Liver (tissue), 8 donors: ENCODE measurements at regions not wholly inside any gene's neighbourhood (a gene's known extent, or its start where the extent isn't known, plus 50 kb on each side); places are given as distances from the start of the nearest gene placed in this dataset.

ENCODE experiments used
- DNase-seq: peaks from one replicate; pipeline ENCODE4 v3.0.0-alpha.2; 2017; ENCODE audit warnings: low spot score
- H3K27ac ChIP-seq, 2 donors: one replicate each; pipeline ENCODE4 v1.7.0; 2013; ENCODE audit warnings: inconsistent platforms in 2 of 2, low read length in 2 of 2, control low read depth in 1 of 2, low read depth in 1 of 2, mild to moderate bottlenecking in 1 of 2
- H3K27me3 ChIP-seq, 4 donors: one replicate each; pipeline versions ENCODE4 v1.6.1 to v1.7.0; 2013; ENCODE audit warnings: low read length in 3 of 4, inconsistent platforms in 1 of 4, mild to moderate bottlenecking in 1 of 4, moderate library complexity in 1 of 4; ENCODE audit not compliant: control insufficient read depth in 4 of 4, insufficient read depth in 4 of 4
- H3K36me3 ChIP-seq, 4 donors: one replicate each; pipeline versions ENCODE4 v1.6.1 to v1.7.0; 2013; ENCODE audit warnings: low read length in 3 of 4, mild to moderate bottlenecking in 3 of 4, low read depth in 1 of 4, moderate library complexity in 1 of 4; ENCODE audit not compliant: control insufficient read depth in 4 of 4, insufficient read depth in 3 of 4
- H3K4me1 ChIP-seq, 4 donors: one replicate each; pipeline versions ENCODE4 v1.6.1 to v1.7.0; 2013; ENCODE audit warnings: low read length in 3 of 4, mild to moderate bottlenecking in 3 of 4, moderate library complexity in 1 of 4; ENCODE audit not compliant: control insufficient read depth in 4 of 4, insufficient read depth in 4 of 4
- H3K4me3 ChIP-seq, 3 donors: one replicate each; pipeline versions ENCODE4 v1.6.1 to v1.7.0; 2013; ENCODE audit warnings: low read length in 3 of 3, control low read depth in 1 of 3, low read depth in 1 of 3, mild to moderate bottlenecking in 1 of 3
- H3K9ac ChIP-seq, 2 donors: one replicate each; pipeline ENCODE4 v1.7.0; 2013; ENCODE audit warnings: low read length in 2 of 2, mild to moderate bottlenecking in 2 of 2, moderate library complexity in 2 of 2, control low read depth in 1 of 2, low read depth in 1 of 2
- H3K9me3 ChIP-seq, 4 donors: one replicate each; pipeline versions ENCODE4 v1.6.1 to v1.7.0; 2013; ENCODE audit warnings: low read length in 3 of 4; ENCODE audit not compliant: control insufficient read depth in 4 of 4
- ATF3 ChIP-seq: IDR thresholded peaks from 2 replicates; pipeline ENCODE4 v1.6.1; 2016; ENCODE audit warnings: antibody characterized with exemption
- EGR1 ChIP-seq, 2 donors: IDR thresholded peaks; 2 replicates each; pipeline ENCODE4 v1.6.1; 2016 to 2018; ENCODE audit warnings: antibody characterized with exemption in 2 of 2, low read depth in 2 of 2
- FOXA1 ChIP-seq: IDR thresholded peaks from 2 replicates; pipeline ENCODE4 v1.6.1; 2016; ENCODE audit warnings: antibody characterized with exemption
- FOXA2 ChIP-seq: IDR thresholded peaks from 2 replicates; pipeline ENCODE4 v1.6.1; 2016; ENCODE audit warnings: antibody characterized with exemption
- GABPA ChIP-seq, 2 donors: IDR thresholded peaks in 1 of 2; conservative IDR thresholded peaks in 1 of 2; 2 replicates each; pipeline ENCODE4 v1.6.1; 2016; ENCODE audit warnings: antibody characterized with exemption in 2 of 2, mild to moderate bottlenecking in 1 of 2, moderate library complexity in 1 of 2
- HNF4A ChIP-seq, 2 donors: conservative IDR thresholded peaks; 2 replicates each; pipeline ENCODE4 v1.6.1; 2016; ENCODE audit warnings: antibody characterized with exemption in 2 of 2, mild to moderate bottlenecking in 2 of 2
- HNF4G ChIP-seq: IDR thresholded peaks from 2 replicates; pipeline ENCODE4 v1.6.1; 2016; ENCODE audit warnings: antibody characterized with exemption
- JUND ChIP-seq, 2 donors: IDR thresholded peaks; 2 replicates each; pipeline ENCODE4 v1.6.1; 2016; ENCODE audit warnings: antibody characterized with exemption in 2 of 2
- NR2F2 ChIP-seq: IDR thresholded peaks from 2 replicates; pipeline ENCODE4 v1.6.1; 2016; ENCODE audit warnings: antibody characterized with exemption
- RAD21 ChIP-seq, 2 donors: IDR thresholded peaks; 2 replicates each; pipeline ENCODE4 v1.6.1; 2016; ENCODE audit warnings: antibody characterized with exemption in 2 of 2, mild to moderate bottlenecking in 2 of 2
- REST ChIP-seq: IDR thresholded peaks from 2 replicates; pipeline ENCODE4 v1.6.1; 2016; ENCODE audit warnings: antibody characterized with exemption, mild to moderate bottlenecking
- RXRA ChIP-seq, 2 donors: IDR thresholded peaks; 2 replicates each; pipeline ENCODE4 v1.6.1; 2017 to 2018; ENCODE audit warnings: antibody characterized with exemption in 2 of 2, mild to moderate bottlenecking in 1 of 2
- SP1 ChIP-seq: IDR thresholded peaks from 2 replicates; pipeline ENCODE4 v1.6.1; 2018; ENCODE audit warnings: antibody characterized with exemption, mild to moderate bottlenecking
- TAF1 ChIP-seq: conservative IDR thresholded peaks from 2 replicates; pipeline ENCODE4 v1.6.1; 2016; ENCODE audit warnings: antibody characterized with exemption, mild to moderate bottlenecking
- YY1 ChIP-seq: IDR thresholded peaks from 2 replicates; pipeline ENCODE4 v1.6.1; 2016; ENCODE audit warnings: antibody characterized with exemption, mild to moderate bottlenecking
- ZBTB33 ChIP-seq: IDR thresholded peaks from 2 replicates; pipeline ENCODE4 v1.6.1; 2016; ENCODE audit warnings: antibody characterized with exemption
- WGBS: extraction: QIAGEN DNeasy Blood & Tissue Kit; methylation state at CpG from one replicate; pipeline ENCODE4 v1.1.7; 2013; 5-methylcytosine and 5-hydroxymethylcytosine counted together
- TF ChIP-seq, protein P1 (sequence below): IDR thresholded peaks from 2 replicates; pipeline ENCODE4 v1.6.1; 2016; ENCODE audit warnings: antibody characterized with exemption
- TF ChIP-seq, protein P2 (sequence below): fragments of 150-350 bp; IDR thresholded peaks from 2 replicates; pipeline ENCODE4 v1.5.1; 2017; ENCODE audit warnings: improper control_type of control experiment, low read depth, low read length; ENCODE audit not compliant: missing input control
- donor health status: healthy.
- donor health status: healthy.
- donor health status: healthy.
- donor health status: healthy.
- donor health status: healthy.

DNA sequence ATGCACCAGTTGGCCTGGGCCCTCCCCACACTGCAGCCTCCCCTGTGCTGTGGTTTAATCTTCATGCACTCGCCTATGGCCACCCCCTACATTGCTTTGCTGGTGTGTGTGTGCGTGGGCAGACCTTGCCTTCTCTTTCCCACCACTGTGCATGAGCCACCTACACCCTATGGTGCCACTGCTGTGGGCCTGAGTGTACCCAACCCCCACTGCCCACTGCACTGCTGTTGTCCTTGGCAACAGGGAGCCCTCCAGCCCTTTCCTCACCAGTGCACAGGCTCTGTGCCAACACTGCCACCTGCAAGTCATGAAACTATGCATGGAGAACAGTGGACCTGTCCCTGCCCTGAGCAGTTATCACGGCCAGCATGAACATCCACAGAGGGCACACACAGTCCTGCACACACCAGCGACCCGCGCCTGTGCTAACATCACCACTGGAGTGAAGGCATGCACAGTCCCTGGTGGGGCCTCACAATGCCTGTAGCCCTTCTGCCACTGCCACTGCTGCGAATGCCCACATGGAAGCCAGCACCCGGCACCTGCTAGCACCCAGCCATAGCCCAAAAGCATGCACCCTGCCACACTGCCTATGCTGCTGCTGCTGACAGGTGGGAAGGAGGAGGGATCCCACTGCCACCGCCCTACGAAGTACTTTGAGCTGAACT is 237.8 kb upstream of the ARSJ start:
- Histone ChIP-seq H3K4me1 (no peaks in the 10 kb centered on the region), H3K9me3 (peaks cover 0 to 4% (median 0%) of the 10 kb centered on the region in 4 donors), H3K4me3 (no peak overlapping the region), H3K27me3 (peaks cover 0 to 4% (median 0%) of the 10 kb centered on the region in 4 donors), H3K27ac (no peak overlapping the region), H3K36me3 (no peaks in the 10 kb centered on the region), H3K9ac (no peak overlapping the region)
- 89% methylated on average over 10 of the region's 10 CpGs for WGBS
- TF ChIP-seq EGR1 (IDR thresholded peaks at IDR 0.05; ENCODE audit: low read depth in 2 of 2) = no peak
- no peak for DNase-seq

- H3K9me3 ChIP-seq = no peaks in the 10 kb centered on the region
- H3K27ac ChIP-seq = no peak overlapping the region
- no peaks in the 10 kb centered on the region for H3K4me1 ChIP-seq
- H3K36me3 ChIP-seq = no peaks in the 10 kb centered on the region
- no peak overlapping the region for H3K9ac ChIP-seq
- WGBS = 54% methylated on average over 1 of the region's 1 CpG
- no peak for DNase-seq
- TF ChIP-seq FOXA1 = no peak
- no peak for TF ChIP-seq YY1
- TF ChIP-seq, protein P1, sequence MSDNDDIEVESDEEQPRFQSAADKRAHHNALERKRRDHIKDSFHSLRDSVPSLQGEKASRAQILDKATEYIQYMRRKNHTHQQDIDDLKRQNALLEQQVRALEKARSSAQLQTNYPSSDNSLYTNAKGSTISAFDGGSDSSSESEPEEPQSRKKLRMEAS = no peak
- no peak for TF ChIP-seq FOXA2
- no peak for TF ChIP-seq TAF1
- no peak for TF ChIP-seq HNF4G
- no peak for TF ChIP-seq SP1
- no peak for TF ChIP-seq JUND (IDR thresholded peaks at IDR 0.05)
- no peak for TF ChIP-seq EGR1 (IDR thresholded peaks at IDR 0.05; ENCODE audit: low read depth in 2 of 2)
- no peaks in the 10 kb centered on the region for H3K27me3 ChIP-seq
- H3K4me3 ChIP-seq = no peak overlapping the region
Measured at GRCh38 chr4:114223580-114223979, 244.1 kb upstream of the ARSJ start.

- DNase-seq = no peak
- WGBS = 90% methylated on average over 2 of the region's 2 CpGs
- no peaks in the 10 kb centered on the region for H3K36me3 ChIP-seq
- no peak overlapping the region for H3K4me3 ChIP-seq
- no peak for TF ChIP-seq FOXA1
- TF ChIP-seq HNF4A (conservative IDR thresholded peaks at IDR 0.05) = no peak
- TF ChIP-seq REST = no peak
- TF ChIP-seq ATF3 = no peak
- no peak for TF ChIP-seq YY1
- TF ChIP-seq RXRA (IDR thresholded peaks at IDR 0.05) = no peak
- TF ChIP-seq, protein P2, sequence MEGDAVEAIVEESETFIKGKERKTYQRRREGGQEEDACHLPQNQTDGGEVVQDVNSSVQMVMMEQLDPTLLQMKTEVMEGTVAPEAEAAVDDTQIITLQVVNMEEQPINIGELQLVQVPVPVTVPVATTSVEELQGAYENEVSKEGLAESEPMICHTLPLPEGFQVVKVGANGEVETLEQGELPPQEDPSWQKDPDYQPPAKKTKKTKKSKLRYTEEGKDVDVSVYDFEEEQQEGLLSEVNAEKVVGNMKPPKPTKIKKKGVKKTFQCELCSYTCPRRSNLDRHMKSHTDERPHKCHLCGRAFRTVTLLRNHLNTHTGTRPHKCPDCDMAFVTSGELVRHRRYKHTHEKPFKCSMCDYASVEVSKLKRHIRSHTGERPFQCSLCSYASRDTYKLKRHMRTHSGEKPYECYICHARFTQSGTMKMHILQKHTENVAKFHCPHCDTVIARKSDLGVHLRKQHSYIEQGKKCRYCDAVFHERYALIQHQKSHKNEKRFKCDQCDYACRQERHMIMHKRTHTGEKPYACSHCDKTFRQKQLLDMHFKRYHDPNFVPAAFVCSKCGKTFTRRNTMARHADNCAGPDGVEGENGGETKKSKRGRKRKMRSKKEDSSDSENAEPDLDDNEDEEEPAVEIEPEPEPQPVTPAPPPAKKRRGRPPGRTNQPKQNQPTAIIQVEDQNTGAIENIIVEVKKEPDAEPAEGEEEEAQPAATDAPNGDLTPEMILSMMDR = no peak
- TF ChIP-seq RAD21 (IDR thresholded peaks at IDR 0.05) = no peak
- no peak for TF ChIP-seq FOXA2
- TF ChIP-seq EGR1 (IDR thresholded peaks at IDR 0.05; ENCODE audit: low read depth in 2 of 2) = no peak
- no peak for TF ChIP-seq NR2F2
- no peak for TF ChIP-seq GABPA (IDR thresholded peaks at IDR 0.05 in 1 of 2, conservative IDR thresholded peaks at IDR 0.05 in 1 of 2)
- TF ChIP-seq TAF1 = no peak
- no peak for TF ChIP-seq ZBTB33
- no peak for TF ChIP-seq SP1
- TF ChIP-seq, protein P1 = no peak
- TF ChIP-seq JUND (IDR thresholded peaks at IDR 0.05) = no peak
- H3K27ac ChIP-seq = no peak overlapping the region
- H3K27me3 ChIP-seq = no peaks in the 10 kb centered on the region
- H3K4me1 ChIP-seq = no peaks in the 10 kb centered on the region
- no peak overlapping the region for H3K9ac ChIP-seq
- no peaks in the 10 kb centered on the region for H3K9me3 ChIP-seq
Measured at GRCh38 chr4:114225436-114225835, 246.0 kb upstream of the ARSJ start.
